Hematopoietic multipotent progenitor cell treated with erythropoietin and hydrocortisone succinate and interleukin-3 and kit ligand, for 17 days (in vitro differentiated cells): ENCODE measurements at regions not wholly inside any gene's neighbourhood (a gene's known extent, or its start where the extent isn't known, plus 50 kb on each side); places are given as distances from the start of the nearest gene placed in this dataset.
A peak's percentile ranks its signal among the peaks of the same experiment; 100 is the strongest.
"Not testable (repeated sequence)": the region's sequence is repeated elsewhere in the genome, so short reads cannot be mapped to it uniquely, and the experiment has no call there.

ENCODE experiments used
- DNase-seq: peaks from one replicate; pipeline ENCODE4 v3.0.0-alpha.2; 2015; ENCODE audit warnings: low spot score

DNA sequence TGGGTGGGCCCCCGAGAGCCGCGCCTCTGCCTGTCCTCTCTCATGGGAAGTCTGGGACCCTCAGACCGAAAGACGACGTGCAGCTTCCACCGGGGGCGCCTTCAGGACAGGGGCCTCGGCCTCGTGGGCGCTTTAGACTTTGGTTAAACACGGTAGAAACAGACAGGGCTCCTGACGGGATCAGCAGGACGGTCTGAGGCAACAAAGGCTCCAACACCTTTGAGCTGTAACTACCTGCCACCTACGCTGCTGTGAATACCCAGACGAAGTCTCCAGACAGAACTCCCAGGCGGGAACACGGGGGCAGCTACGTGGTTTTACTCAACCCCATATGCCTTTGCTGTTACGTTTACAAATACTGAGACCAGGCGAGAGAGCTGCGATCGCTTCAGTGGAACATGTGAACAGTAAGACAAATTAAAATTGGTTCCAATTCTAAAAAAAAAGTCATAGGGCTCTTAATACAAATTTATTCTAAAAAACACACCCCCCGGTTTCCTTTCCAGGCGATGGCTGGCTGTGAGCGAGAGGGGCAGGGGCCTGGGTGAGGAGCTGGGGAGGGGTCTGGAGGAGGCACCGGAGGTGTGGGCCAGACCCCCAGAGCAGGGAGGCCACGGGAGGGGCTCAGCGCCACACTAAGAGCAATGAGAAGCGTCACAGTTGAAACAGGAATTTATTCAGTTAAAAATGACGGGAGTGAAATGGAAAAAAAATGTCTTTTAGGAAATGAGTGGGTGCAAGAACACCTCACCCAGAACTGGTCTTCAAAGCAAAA, 453.2 kb downstream of the QKI start:
- no peak for DNase-seq

DNA sequence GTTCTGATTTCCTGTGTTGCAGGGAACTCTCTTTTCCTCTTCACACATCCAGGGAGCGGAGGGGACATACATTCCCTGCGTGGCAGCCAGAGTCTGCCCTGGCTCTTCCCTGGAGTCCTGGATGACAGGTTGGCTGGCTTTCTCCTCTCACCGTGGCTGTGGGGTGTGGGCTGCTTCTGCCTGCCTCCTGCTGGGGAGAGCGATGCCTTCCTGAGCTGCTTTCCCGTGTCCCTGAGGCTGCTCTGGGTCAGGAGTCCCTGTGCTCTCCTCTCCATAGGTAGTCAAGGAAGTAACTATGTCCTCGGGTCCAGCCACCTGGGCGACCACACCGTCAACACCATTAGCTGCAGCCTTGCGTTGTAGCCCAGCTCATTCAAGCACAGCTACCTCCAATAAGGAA, 451.7 kb downstream of the QKI start:
- DNase-seq = no peak

DNA sequence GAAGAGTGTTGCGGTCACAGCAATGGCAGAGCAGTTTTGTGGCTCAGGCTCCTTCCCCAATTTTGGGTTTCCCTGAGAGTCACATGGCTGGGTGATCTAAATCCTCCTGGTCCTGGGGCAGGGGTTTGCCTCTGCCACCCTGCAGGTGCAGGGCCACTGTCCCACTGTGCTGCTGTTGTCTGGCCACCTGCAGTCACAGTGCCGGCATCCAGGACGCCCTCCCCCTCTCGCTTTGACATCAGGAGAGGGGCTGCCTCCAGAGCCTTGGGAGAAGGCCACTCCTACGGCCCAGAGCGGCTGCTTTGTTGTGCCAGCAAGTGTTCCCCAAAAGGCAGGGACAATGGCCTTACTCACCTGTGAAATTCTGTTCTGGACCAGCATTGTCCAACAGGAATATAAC, 449.0 kb downstream of the QKI start:
- no peak for DNase-seq

DNA sequence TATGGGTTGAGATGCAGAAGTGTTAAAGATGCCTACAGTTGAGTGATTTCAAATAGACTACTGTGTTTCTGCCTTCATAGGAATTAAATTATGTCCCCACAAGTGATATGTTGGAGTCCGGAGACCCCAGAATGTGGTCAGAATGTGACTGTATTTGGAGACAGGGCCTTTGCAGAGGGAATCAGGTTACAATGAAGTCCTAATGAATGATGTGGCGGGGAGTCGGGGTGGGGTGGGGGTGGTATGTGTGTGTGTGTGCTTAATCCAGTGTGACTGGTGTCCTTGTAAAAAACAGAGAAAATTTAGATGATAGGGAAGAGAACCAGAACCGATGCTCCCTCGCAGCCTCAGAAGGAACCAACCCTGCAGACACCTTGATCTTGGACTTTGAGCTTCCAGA, 448.2 kb downstream of the QKI start:
- DNase-seq = no peak

DNA sequence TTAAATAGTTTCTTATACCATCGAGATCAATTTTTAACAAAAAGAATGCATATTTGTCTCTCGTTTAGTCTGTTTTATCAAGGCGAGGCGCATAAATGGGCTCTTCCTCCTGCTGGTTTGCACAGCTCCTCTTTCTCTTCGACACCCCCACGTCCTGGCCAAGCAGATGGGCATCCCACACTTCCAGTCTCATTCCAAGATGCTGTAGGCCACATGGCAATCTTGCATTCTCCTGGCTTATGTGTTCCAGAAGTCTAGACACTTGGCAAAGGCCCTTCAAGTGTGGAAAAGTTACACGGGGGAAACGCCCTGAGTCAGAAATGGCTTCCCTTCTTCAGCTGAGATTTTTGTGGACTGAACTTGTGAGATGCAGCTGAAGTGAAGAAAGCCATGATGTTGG, 447.1 kb downstream of the QKI start:
- no peak for DNase-seq

DNA sequence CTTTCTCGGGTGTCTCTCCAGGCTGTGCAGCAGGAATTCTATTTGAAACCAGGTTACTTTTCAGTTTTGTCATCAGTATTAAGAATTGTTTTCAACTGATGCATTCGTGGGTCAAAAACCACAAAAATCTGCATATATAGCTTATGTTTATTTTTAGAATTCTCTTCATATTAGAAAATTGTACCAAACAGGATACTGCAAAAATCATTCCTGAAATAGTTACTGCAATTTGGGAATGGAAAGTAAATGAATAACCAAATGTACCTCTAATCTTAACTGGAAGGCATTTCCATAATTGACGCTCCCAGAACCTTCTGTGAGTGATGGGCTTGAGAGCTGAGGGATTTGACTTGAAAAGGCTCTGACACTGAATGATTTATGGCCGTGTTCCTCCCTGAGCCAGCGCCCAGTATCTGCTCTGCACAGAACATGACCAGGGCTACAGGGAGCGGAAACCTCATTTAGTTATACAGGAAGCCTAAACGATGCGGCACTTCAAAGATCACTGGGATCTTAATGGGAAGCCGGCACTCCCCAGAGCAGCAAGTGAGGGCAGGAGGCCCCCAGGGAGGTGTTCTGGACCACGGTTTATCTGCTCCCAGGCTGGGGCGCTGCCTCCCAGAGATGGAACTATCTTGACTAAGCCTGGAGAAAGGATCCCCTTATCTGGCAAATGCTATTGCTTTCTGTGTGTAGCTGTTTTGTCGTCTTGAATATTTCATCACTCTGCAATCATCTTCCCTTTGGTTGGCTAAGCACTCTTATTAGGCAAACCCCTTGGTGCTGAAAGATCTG, 446.0 kb downstream of the QKI start:
- DNase-seq = peak; percentile 26

DNA sequence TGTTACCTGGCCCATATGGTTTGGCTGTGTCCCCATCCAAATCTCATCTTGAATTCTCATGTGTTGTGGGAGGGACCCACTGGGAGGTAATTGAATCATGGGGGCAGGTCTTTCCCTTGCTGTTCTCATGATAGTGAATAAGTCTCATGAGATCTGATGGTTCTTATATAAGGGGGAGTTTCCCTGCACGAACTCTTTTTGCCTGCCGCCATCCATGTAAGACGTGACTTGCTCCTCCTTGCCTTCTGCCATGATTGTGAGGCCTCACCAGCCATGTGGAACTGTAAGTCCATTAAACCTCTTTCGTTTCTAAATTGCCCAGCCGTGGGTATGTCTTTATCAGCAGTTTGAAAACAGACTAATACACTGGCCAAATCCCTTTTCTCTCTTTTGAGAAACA, 444.4 kb downstream of the QKI start:
- DNase-seq = not testable (repeated sequence)

DNA sequence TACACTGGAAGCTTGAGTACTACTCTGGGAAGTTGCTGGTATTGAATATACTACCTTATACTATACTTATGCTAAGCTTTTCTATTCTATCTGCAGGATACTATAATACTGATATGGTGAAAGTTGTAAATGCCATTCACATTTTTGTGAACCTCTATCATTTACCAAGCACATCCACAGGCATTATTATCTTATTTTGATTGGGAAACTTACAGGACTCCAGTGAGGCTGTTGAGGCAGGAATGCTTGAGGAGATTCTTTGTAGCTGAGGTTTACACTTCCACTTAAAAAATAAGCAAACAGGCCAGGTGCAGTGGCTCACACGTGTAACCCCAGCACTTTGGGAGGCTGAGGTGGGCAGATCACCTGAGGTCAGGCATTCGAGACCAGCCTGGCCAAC, 442.9 kb downstream of the QKI start:
- no peak for DNase-seq

DNA sequence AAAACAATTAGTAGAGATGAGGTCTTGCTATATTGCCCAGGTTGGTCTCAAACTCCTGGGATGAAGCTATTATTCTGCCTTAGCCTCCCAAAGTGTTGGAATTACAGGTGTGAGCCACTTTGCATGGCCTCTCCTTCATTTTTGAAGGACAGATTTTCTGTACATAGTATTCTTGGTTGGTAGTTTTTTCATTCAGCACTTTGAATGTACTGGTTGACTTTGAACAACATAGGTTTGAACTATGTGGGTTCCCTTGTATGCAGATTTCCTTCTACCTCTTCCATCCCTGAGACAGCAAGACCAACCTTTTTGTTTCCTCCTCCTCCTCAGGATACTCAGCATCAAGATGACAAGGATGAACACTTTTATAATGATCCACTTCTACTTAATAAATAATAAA, 436.4 kb downstream of the QKI start:
- DNase-seq = no peak

DNA sequence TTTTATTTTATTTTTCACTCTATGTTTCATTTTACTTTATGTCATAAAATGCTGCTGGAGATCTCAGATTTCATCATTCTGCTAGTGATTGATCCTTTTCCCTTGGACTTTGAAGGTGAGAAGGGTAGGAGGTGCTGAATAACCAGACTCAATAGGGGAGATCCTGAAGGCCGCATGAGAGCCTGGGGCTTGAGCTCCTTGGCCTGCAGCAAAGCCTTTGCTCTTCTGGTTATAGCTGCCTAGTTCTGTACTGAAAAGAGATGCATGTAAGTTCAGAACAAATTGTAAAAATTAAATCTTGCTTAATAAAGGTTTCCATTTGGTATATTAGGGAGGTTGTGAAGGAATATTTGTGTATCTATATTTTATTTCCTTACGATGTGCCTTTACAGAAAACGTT, 430.2 kb downstream of the QKI start:
- no peak for DNase-seq

DNA sequence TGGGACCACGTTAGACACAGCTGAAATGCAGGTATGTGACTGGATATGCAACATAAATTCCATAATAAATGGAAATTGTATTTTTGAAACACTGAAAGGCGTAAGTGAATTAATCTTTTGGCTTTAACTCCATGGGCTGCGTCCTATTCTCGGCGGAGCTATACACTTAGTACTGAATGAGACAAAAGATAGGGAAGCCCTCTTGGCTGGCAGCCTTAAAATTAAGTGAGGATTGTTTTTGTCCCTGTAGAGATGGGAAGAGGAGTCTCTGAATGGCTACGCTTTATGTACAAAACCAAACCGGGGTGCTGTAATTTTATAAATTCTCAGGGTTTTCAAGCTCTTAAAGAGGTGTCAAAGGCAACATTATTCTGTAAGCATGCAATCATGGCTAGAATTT, 429.8 kb downstream of the QKI start:
- no peak for DNase-seq

DNA sequence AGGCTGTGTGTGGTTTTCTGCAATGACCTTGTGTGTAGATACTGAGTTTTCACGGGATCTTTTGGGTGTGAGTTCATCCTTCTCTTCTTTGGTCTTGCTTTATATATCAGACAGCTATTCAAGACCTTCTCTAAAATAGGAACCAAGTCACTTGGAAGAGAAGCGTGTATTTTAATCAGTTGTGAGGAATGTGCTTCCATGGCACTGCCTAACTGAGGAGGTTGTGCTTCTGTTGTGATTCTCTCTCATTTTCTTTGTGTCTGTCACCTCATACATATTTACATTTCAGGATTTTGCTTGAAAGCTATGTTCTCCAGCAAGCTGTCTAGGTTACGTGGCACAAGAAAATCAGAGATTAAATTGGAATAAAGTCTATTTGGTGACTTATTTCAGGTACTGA, 428.7 kb downstream of the QKI start:
- DNase-seq = no peak

DNA sequence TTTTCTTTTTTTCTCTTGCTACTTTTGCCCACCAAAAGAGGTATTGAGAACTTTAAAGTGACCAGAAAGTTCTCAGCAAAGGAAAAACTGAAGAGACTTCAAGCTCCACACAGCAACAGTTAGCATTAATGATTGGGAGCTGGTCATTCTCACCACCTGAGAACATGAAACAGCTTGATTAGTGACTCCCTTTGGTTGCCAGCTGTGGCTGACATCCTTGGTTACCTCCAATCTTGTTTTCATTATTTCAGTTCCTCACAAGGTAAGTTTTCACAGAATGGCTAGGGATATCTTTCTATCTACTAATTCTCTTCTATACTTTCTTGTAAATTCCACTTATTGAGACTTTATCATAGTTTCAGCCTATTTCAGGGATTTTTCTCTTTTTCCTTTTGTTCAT, 427.9 kb downstream of the QKI start:
- no peak for DNase-seq

DNA sequence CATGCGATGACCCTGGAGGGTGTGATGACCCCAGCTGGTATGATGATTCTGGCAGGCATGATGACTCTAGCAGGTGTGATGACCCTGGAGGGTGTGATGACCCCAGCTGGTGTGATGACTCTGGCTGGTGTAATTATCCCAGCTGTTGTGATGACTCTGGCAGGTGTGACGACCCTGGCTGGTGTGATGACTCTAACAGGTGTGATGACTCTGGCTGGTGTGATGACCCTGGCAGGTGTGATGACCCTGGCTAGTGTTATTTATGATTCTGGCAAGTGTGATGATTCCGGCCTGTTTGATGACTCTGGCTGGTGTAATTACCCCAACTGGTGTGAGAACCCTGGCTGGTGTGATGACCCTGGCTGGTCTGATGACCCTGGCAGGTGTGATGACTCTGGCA, 427.2 kb downstream of the QKI start:
- DNase-seq = no peak

DNA sequence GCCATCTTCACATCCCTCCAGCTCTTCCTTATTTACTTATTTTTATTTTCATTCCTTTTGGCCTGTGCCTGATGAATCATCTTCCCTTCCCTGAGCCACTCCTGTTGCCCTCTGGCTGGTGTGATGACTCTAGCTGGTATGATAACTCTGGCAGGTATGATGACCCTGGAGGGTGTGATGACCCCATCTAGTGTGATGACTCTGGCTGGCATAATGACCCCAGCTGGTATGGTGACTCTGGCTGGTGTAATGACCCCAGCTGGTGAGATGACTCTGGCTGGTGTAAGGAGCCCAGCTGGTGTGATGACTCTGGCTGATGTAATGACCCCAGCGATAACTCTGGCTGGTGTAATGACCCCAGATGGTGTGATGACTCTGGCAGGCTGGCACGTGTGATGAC, 426.8 kb downstream of the QKI start:
- no peak for DNase-seq

DNA sequence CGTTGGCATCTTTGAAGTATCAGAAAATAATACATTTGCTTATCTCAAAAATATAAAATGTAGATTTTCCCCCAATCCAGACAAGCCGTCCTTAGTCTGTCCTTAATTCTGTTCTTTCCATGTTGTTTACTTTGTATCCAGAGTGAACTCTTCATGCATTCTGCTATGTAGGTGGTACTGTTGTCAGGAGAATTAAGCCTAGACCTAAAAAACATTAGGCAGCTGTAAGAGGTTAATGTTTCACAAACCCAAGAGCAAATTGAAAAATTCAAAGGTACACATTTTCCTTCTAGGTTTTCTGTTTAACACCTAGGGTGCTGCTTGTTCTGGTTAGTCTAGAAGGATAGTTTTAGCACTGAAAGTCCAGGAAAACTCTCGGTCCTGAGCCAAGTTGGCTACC, 426.4 kb downstream of the QKI start:
- DNase-seq = no peak

DNA sequence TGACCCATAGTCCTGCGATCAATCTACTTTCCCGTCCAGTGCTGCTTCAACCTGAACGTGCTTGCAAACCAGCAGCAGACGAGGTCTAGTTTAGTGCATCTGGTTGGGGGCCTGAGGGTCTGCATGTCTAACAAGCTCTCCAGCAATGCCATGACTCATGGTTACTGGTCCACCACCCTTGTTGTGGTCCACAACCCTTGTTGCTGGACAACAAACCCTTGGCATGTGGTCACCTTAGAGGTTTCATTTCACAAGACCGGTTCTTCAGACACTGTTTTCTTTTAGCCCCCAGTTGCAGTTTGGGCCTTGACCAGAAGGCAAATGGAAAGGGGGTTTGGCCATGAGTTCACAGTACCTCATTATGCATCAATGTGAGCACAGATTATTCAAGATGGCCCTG, 424.8 kb downstream of the QKI start:
- no peak for DNase-seq

DNA sequence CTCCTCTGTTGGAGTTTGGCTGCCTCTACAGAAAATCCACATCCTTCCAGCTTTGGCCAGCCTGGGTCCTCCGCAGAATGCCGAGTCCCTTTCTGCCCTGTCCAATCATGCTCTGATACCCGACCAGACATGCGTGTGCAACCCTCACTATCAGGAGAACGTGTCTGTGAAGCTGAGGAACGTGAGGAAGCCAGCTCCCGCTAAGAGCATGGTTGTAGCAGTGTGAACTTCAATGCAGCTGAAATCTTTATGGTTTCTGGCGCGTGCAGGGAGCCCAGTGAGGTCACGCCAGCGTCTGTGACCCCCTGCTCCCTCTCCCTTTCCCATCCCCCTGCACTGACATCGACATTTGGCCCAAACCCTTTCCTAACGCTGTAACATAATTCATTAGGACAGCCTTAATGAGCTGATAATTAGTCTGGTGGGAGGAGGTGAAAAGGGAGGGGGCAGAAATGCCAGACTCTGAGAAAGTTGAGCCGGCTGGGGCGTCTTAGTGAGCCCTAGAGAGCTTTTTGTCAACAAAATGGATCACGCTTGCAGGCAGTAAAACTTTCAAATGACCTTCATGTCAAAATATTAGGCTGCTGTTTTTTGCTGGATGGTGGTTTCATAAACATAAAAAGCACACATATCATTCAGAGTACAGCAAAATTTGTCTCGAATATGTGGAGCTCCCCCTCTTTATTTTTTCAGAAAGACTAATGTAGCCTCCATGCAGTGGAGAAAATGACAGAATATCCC, 423.3 kb downstream of the QKI start:
- no peak for DNase-seq

DNA sequence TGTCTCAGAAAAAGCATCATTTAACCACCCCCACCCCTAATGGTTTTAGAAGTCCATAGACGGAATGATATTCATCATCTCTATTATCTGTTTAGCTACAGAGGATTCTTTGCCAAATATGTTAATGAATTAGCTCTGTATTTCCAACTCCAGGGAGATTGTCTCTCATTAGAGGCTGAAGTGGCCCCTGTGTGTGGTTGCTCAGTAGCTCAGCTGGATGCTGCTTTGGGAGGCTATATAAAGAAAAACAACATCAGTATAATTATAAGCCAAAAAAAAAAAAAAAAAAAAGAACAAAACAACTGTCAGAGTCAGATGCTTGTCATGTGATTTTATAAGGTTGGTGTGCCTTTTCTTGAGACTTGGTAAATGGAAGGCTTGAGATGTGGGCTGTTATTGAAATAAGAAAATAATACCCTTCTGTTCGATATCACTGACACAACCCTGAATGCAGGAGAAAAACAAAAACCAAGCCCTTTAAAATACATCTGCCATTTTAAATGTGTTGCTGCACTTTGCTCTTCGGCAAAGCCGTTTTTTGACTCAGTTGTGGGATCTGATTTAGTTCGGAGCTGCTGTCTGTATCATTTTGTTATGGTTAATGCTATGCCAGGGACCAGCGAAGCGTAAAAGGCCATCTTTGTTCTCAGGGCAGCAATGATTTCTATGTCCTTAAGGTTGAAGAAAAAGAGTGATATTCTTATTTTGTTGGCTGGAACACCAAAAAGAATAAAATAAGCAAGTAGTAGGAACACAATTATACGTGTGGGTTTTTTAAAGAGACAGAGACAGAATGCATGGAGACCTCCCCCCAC, 422.6 kb downstream of the QKI start:
- DNase-seq = no peak

DNA sequence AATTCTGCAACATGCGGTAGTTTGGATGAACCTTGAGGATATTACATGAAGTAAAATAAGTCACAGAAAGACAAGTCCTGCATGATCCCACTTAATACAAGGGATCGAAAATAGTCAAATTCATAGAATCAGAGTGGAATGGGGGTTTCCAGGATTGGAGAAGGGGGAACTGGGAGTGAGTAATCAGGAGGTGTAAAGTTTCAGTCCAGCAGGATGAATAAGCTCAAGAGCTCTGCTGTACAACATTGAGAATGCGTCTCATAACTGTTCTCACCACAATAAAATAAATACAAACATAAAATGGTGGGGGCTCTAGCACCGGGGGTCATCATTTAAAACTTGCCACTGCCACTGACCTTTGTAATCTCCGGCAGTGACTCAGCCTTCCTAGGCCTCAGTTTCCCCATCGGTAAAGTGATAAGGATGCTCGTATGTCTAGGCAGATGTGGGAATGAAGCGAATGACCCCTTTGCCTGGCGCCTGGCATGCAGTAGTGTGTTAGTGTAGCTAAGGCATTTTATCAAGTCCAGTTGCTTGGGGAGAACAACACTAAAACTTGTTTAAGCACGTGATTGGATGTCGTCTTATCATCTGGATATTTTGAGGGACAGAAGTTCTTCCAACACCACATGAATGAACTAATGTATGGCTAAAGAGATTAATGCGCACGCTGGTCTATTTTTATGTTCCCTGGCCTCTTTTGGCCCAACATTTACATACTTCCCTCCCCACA, 421.1 kb downstream of the QKI start:
- no peak for DNase-seq

DNA sequence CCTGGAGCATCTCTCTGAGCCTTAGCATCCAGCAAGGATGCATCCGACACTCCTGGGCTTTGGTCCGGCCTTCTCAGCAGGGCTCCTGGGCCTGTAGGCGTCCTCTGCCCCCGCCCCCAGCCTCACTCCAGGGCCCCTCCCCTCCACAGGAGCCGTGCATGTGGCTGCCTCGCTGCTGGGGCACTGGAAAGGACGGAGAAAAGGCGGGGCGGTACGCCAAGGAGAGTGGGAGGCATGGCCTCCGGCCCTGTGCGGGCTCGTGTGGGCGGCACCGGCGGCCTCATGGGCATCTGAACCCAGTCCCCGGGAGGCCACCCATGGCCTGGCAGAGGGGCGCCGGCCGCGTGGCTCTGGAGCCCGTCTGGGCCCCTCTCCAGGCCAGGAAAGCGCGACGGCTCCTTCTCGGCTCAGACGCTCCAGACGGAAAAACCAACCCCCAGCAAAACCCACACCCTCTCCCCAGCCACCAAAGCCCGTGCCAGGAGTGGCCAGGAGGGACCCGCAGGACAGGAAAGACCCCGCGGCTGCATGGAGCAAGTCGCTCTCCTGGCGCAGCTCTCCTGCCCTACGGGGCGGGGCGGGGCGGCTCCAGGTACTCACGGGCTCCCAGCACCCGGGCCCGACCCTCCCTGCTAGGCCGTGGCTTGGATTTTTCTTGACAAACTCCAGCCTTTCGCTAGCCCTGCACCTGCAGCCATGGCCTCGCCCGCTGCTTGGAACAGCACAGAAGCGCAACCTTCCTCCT, 419.9 kb downstream of the QKI start:
- no peak for DNase-seq
